HCT116 (cell line): ENCODE measurements at regions not wholly inside any gene's neighbourhood (a gene's known extent, or its start where the extent isn't known, plus 50 kb on each side); places are given as distances from the start of the nearest gene placed in this dataset.

ENCODE experiments used
- ATAC-seq: fragments of 200-7000 bp; cut with Tn5 transposase; 2 replicates; pipeline ENCODE4 v1.9.1; 2020; ENCODE audit warnings: mild to moderate bottlenecking, moderate library complexity
- BruUV-seq: library from RNA; stranded (reverse); fragments of 400-500 nt; replicated peaks from 2 replicates; lab custom pipeline; 2021; lab: Mats Ljungman, UMichigan
- CTCF ChIA-PET: fragments of 300-600 bp; sonication (Branson Sonifier 250); formaldehyde crosslinking; loops from one replicate; lab custom pipeline; 2021; ENCODE audit warnings: antibody characterized with exemption; lab: Charles Lee
- POLR2A ChIA-PET: fragments of 300-600, 350-600 bp; sonication (Branson Sonifier 250); formaldehyde crosslinking; loops from one replicate; lab custom pipeline; 2021; ENCODE audit warnings: antibody characterized with exemption; lab: Charles Lee
- RAD21 ChIA-PET, 2 experiments: fragments of 300-600 bp; sonication (Branson Sonifier 250); formaldehyde crosslinking; loops; one replicate each; lab custom pipeline; 2023; ENCODE audit warnings: low total read pairs in 2 of 2; ENCODE audit not compliant: uncharacterized antibody in 2 of 2, unreplicated experiment in 2 of 2, low non-redundant PET in 1 of 2; lab: Charles Lee
- DNase-seq: peaks from one replicate; pipeline ENCODE4 v3.0.0-alpha.2; 2010; ENCODE audit warnings: low read depth, low spot score
- H2AFZ ChIP-seq: fragments of 200-600 bp; shearing (Covaris generic), sonication (generic); 2 replicates; pipeline ENCODE4 v1.6.1; 2017; ENCODE audit warnings: low read depth, mixed run types, mixed read lengths, antibody characterized with exemption, low read length; ENCODE audit not compliant: poor library complexity, severe bottlenecking
- H3K27ac ChIP-seq: 2 replicates; pipeline ENCODE4 v1.5.1; 2012; ENCODE audit warnings: low read depth, low read length
- H3K27me3 ChIP-seq: fragments of 200-600 bp; sonication (generic); 2 replicates; pipeline ENCODE4 v1.6.1; 2016; ENCODE audit warnings: mixed run types, low read length, mixed read lengths; ENCODE audit not compliant: insufficient read depth
- H3K36me3 ChIP-seq, 2 experiments: fragments of 200-500 bp in 1 of 2; fragments of 200-600 bp in 1 of 2; sonication (Bioruptor generic) in 1 of 2; sonication (generic) in 1 of 2; 2 replicates each; pipeline versions ENCODE4 v1.5.1 to v1.6.1; 2014 to 2016; ENCODE audit warnings: low read length in 2 of 2, inconsistent platforms in 1 of 2, mixed read lengths in 1 of 2, mixed run types in 1 of 2; ENCODE audit not compliant: insufficient read depth in 2 of 2, control insufficient read depth in 1 of 2
- H3K4me1 ChIP-seq, 2 experiments: fragments of 200-600 bp in 1 of 2; sonication (generic) in 1 of 2; 2 replicates each; pipeline versions ENCODE4 v1.5.1 to v1.6.1; 2012 to 2017; ENCODE audit warnings: low read length in 2 of 2, inconsistent platforms in 1 of 2, mild to moderate bottlenecking in 1 of 2, mixed read lengths in 1 of 2, mixed run types in 1 of 2, moderate library complexity in 1 of 2; ENCODE audit not compliant: insufficient read depth in 2 of 2, control insufficient read depth in 1 of 2
- H3K4me2 ChIP-seq: fragments of 200-600 bp; sonication (generic); 2 replicates; pipeline ENCODE4 v1.6.1; 2017; ENCODE audit warnings: mixed run types, low read length, mixed read lengths
- H3K4me3 ChIP-seq, 2 experiments: fragments of 200-600 bp in 1 of 2; sonication (generic) in 1 of 2; replicated peaks in 1 of 2; 2 replicates each; pipeline ENCODE4 v1.5.1; 2011 to 2016; ENCODE audit warnings: low read length in 2 of 2, control low read depth in 1 of 2, low read depth in 1 of 2, mild to moderate bottlenecking in 1 of 2, mixed read lengths in 1 of 2, mixed run types in 1 of 2
- H3K79me2 ChIP-seq: fragments of 200-600 bp; sonication (generic); 2 replicates; pipeline ENCODE4 v1.6.1; 2017; ENCODE audit warnings: mild to moderate bottlenecking, mixed run types, low read length, moderate library complexity, mixed read lengths; ENCODE audit not compliant: insufficient read depth
- H3K9ac ChIP-seq: fragments of 200-600 bp; sonication (generic); 2 replicates; pipeline ENCODE4 v1.6.1; 2016; ENCODE audit warnings: low read length, mixed read lengths
- H3K9me2 ChIP-seq: fragments of 200-600 bp; sonication (generic), shearing (Covaris generic); 2 replicates; pipeline ENCODE4 v1.6.1; 2017; ENCODE audit warnings: mixed run types, mild to moderate bottlenecking, moderate library complexity; ENCODE audit not compliant: insufficient read depth
- H3K9me3 ChIP-seq, 2 experiments: fragments of 200-500 bp in 1 of 2; fragments of 200-600 bp in 1 of 2; sonication (Bioruptor generic) in 1 of 2; sonication (generic) in 1 of 2; 2 replicates each; pipeline ENCODE4 v1.6.1; 2014 to 2017; ENCODE audit warnings: low read length in 2 of 2, mixed read lengths in 2 of 2, inconsistent platforms in 1 of 2, low read depth in 1 of 2, mild to moderate bottlenecking in 1 of 2, mixed run types in 1 of 2, moderate library complexity in 1 of 2; ENCODE audit not compliant: control insufficient read depth in 1 of 2, insufficient read depth in 1 of 2
- H4K20me1 ChIP-seq: fragments of 200-600 bp; sonication (generic), shearing (Covaris generic); 2 replicates; pipeline ENCODE4 v1.6.1; 2017; ENCODE audit warnings: mixed run types, mild to moderate bottlenecking, moderate library complexity; ENCODE audit not compliant: insufficient read depth
- ATF3 ChIP-seq: IDR thresholded peaks from 2 replicates; pipeline ENCODE4 v1.6.1; 2012
- CBX3 ChIP-seq: IDR thresholded peaks from 2 replicates; pipeline ENCODE4 v1.6.1; 2012; ENCODE audit warnings: low read depth
- CEBPB ChIP-seq: IDR thresholded peaks from 2 replicates; pipeline ENCODE4 v1.6.1; 2012; ENCODE audit warnings: low read depth
- CTCF ChIP-seq, 3 experiments: fragments of 200-600 bp in 1 of 3; sonication (generic) in 1 of 3; IDR thresholded peaks in 2 of 3; conservative IDR thresholded peaks in 1 of 3; 2 replicates each; pipeline ENCODE4 v1.5.1; 2012 to 2017; ENCODE audit warnings: low read depth in 2 of 3, low read length in 2 of 3, antibody characterized with exemption in 1 of 3, borderline replicate concordance in 1 of 3, control low read depth in 1 of 3, mild to moderate bottlenecking in 1 of 3, mixed read lengths in 1 of 3, mixed run types in 1 of 3, moderate library complexity in 1 of 3; ENCODE audit not compliant: insufficient read depth in 1 of 3
- EGR1 ChIP-seq: IDR thresholded peaks from 2 replicates; pipeline ENCODE4 v1.6.1; 2012; ENCODE audit warnings: low read depth
- EZH2 ChIP-seq: fragments of 200-600 bp; sonication (generic); IDR thresholded peaks from 2 replicates; pipeline ENCODE4 v1.6.1; 2017; ENCODE audit warnings: antibody characterized with exemption, mixed run types
- FOSL1 ChIP-seq: IDR thresholded peaks from 2 replicates; pipeline ENCODE4 v1.6.1; 2012; ENCODE audit warnings: low read depth
- JUND ChIP-seq: IDR thresholded peaks from 2 replicates; pipeline ENCODE4 v1.6.1; 2012
- MAX ChIP-seq: IDR thresholded peaks from 2 replicates; pipeline ENCODE4 v1.6.1; 2012
- POLR2A ChIP-seq: IDR thresholded peaks from 2 replicates; pipeline ENCODE4 v1.7.0; 2011; ENCODE audit warnings: borderline replicate concordance; ENCODE audit not compliant: insufficient read depth, insufficient read length; ENCODE audit errors: extremely low read depth
- POLR2AphosphoS5 ChIP-seq: IDR thresholded peaks from 2 replicates; pipeline ENCODE4 v1.6.1; 2011; ENCODE audit warnings: mild to moderate bottlenecking, low read depth, low read length, moderate library complexity
- RAD21 ChIP-seq: IDR thresholded peaks from 2 replicates; pipeline ENCODE4 v1.6.1; 2012; ENCODE audit warnings: low read depth, mild to moderate bottlenecking
- REST ChIP-seq: IDR thresholded peaks from 2 replicates; pipeline ENCODE4 v1.6.1; 2012; ENCODE audit warnings: low read depth
- SIN3A ChIP-seq: IDR thresholded peaks from 2 replicates; pipeline ENCODE4 v1.6.1; 2012; ENCODE audit warnings: low read depth
- SP1 ChIP-seq: IDR thresholded peaks from 2 replicates; pipeline ENCODE4 v1.6.1; 2012; ENCODE audit warnings: low read depth
- SRF ChIP-seq: IDR thresholded peaks from 2 replicates; pipeline ENCODE4 v1.6.1; 2012; ENCODE audit warnings: low read depth
- YY1 ChIP-seq: IDR thresholded peaks from 2 replicates; pipeline ENCODE4 v1.6.1; 2011; ENCODE audit warnings: low read length, low read depth, moderate library complexity, mild to moderate bottlenecking; ENCODE audit not compliant: insufficient replicate concordance; ENCODE audit errors: extremely low read depth
- ZBTB33 ChIP-seq: IDR thresholded peaks from 2 replicates; pipeline ENCODE4 v1.6.1; 2011; ENCODE audit warnings: mild to moderate bottlenecking, low read length, moderate library complexity; ENCODE audit not compliant: insufficient replicate concordance; ENCODE audit errors: extremely low read depth
- ZFX ChIP-seq: fragments of 450-650 bp; IDR thresholded peaks from 2 replicates; pipeline ENCODE4 v1.6.1; 2017
- ZNF274 ChIP-seq: fragments of 200-500 bp; sonication (Bioruptor generic); IDR thresholded peaks from 2 replicates; pipeline ENCODE4 v1.6.1; 2014; ENCODE audit warnings: mild to moderate bottlenecking, low read depth, low read length, inconsistent platforms
- intact Hi-C: fragments of 100-400 bp; cut with micrococcal nuclease; formaldehyde crosslinking; loops from 2 replicates; pipeline ENCODE4 v1.10.0; 2022

- BruUV-seq, result no TSS peak
- Histone ChIP-seq H3K27me3 (0 out of 2 replicates have a peak, but pooled peaks cover 7% of the 10 kb centered on the region), H3K79me2 (no peaks in the 10 kb centered on the region), H3K9ac (no peak overlapping the region), H4K20me1 (no peaks in the 10 kb centered on the region), H3K9me2 (no peaks in the 10 kb centered on the region), H2AFZ (no peak overlapping the region), H3K36me3 (no peaks in the 10 kb centered on the region), H3K4me1 (no peaks in the 10 kb centered on the region), H3K4me3 (no peak overlapping the region), H3K4me2 (no peak overlapping the region), H3K27ac (no peak overlapping the region), H3K9me3 (no peaks in the 10 kb centered on the region)
- intact Hi-C loops, result no loop called here
- ChIA-PET RAD21 (no interaction called here), POLR2A (no interaction called here), CTCF (no interaction called here)
- TF ChIP-seq MAX, result no peak
- no peak for TF ChIP-seq SIN3A
- no peak for TF ChIP-seq EGR1
- TF ChIP-seq POLR2A, result no peak
- TF ChIP-seq ZFX, result no peak
- TF ChIP-seq CBX3, result no peak
- no peak for TF ChIP-seq SP1
- no peak for TF ChIP-seq SRF
- TF ChIP-seq REST, result no peak
- no peak for TF ChIP-seq ATF3
- TF ChIP-seq JUND, result no peak
- no peak for TF ChIP-seq ZNF274
- no peak for TF ChIP-seq EZH2
- TF ChIP-seq FOSL1, result no peak
- TF ChIP-seq CTCF (IDR thresholded peaks at IDR 0.05 in 2 of 3, conservative IDR thresholded peaks at IDR 0.05 in 1 of 3; ENCODE audit: borderline replicate concordance in 1 of 3, insufficient read depth in 1 of 3, low read depth in 2 of 3, low read length in 2 of 3), result no peak
- TF ChIP-seq POLR2AphosphoS5, result no peak
- no peak for TF ChIP-seq RAD21
- no peak for TF ChIP-seq ZBTB33
- no peak for TF ChIP-seq CEBPB
- no peak for TF ChIP-seq YY1
- no peak for DNase-seq
- no peak for ATAC-seq
These were observed 280.2 kb upstream of the CLINT1 start for GRCh38 chr5:158139161-158139560.
